ENCODE measurements at regions not wholly inside any gene's neighbourhood (a gene's known extent, or its start where the extent isn't known, plus 50 kb on each side); places are given as distances from the start of the nearest gene placed in this dataset.

DNA sequence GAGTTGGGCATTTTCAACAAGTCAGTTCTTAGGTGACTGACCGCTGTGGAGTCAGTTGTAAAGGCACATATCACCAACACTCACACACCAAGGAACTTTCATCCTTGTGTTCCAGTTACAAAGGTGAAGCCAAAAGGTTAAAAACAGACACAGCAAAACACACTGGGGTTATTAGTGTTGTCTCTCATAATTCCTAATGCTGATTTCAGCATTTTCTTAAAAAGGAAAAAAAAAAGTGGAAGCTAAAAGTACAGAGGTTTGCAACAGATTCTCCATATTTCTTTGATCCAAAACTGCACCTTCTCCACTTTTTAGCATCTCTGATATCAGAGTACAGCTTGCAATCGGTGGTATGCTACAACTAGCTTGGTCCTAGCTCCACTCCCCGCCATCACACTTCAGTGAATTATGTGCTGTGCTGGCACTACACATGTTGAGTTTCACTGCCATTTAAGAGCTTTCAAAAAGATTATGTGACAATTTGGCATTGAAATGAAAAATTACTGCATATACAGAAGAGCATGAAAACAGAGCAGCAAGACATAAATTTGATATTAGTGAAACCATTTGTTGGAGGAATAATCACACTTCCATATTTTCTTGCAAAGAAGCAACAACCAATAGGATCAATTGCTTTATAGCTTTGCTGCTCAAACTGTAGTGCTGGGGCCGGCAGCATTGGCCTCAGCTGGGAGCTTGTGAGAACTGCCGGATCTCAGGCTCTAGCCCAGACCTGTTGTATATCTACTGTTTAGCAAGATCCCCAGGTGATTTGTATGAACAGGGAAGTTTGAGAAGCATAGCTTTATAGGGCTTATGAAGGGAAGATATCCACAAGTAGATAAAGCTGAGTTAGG is 62.3 kb upstream of the DAPL1 start:
- no peak for TF ChIP-seq EZH2 (IDR thresholded peaks at IDR 0.05)
- TF ChIP-seq POLR2AphosphoS5 (IDR thresholded peaks at IDR 0.05; ENCODE audit: borderline replicate concordance, low read depth, low read length): no peak
- TF ChIP-seq FOXP2 (optimal IDR thresholded peaks at IDR 0.05; ENCODE audit: control extremely low read depth, extremely low read length, insufficient read depth): no peak
- no peak for DNase-seq (ENCODE audit: low read depth, low spot score)
- no peak overlapping the region for H3K4me3 ChIP-seq
- no peaks in the 10 kb centered on the region for H3K9me3 ChIP-seq (ENCODE audit: low read depth, low read length)
- no peak overlapping the region for H3K9ac ChIP-seq (ENCODE audit: insufficient read length)
- no peaks in the 10 kb centered on the region for H3K36me3 ChIP-seq (ENCODE audit: insufficient read depth, low read length)
- no peak overlapping the region for H3K27ac ChIP-seq

DNA sequence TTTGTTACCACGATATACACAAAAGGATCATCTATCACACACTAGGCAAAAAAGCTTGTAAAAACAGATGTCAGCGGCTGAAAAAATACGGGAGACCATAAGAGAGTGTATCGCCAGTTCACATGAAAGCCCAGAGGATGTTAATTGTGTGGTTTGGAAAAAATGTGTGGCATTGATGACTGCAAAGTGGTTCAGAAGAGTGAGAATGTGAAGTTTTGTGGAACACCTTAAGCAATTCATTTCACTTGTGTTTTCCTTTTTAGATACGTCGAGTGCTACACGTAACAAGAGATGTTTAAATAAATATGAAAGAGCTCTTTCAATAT is 61.7 kb upstream of the DAPL1 start:
- no peak for DNase-seq (ENCODE audit: low read depth, low spot score)
- Histone ChIP-seq H3K4me3 (no peak overlapping the region), H3K9ac (ENCODE audit: insufficient read length) (no peak overlapping the region), H3K9me3 (ENCODE audit: low read depth, low read length) (no peaks in the 10 kb centered on the region), H3K27ac (no peak overlapping the region), H3K36me3 (ENCODE audit: insufficient read depth, low read length) (no peaks in the 10 kb centered on the region)
- TF ChIP-seq FOXP2 (optimal IDR thresholded peaks at IDR 0.05; ENCODE audit: control extremely low read depth, extremely low read length, insufficient read depth) (no peak), POLR2AphosphoS5 (IDR thresholded peaks at IDR 0.05; ENCODE audit: borderline replicate concordance, low read depth, low read length) (no peak), EZH2 (IDR thresholded peaks at IDR 0.05) (no peak)

GRCh38 chr2:158734442-158734841 is 60.7 kb upstream of the DAPL1 start:
- no peak for DNase-seq (ENCODE audit: low read depth, low spot score)
- Histone ChIP-seq H3K9me3 (ENCODE audit: low read depth, low read length) (no peaks in the 10 kb centered on the region), H3K9ac (ENCODE audit: insufficient read length) (no peak overlapping the region), H3K27ac (no peak overlapping the region), H3K36me3 (ENCODE audit: insufficient read depth, low read length) (no peaks in the 10 kb centered on the region), H3K4me3 (no peak overlapping the region)
- TF ChIP-seq FOXP2 (optimal IDR thresholded peaks at IDR 0.05; ENCODE audit: control extremely low read depth, extremely low read length, insufficient read depth) (no peak), POLR2AphosphoS5 (IDR thresholded peaks at IDR 0.05; ENCODE audit: borderline replicate concordance, low read depth, low read length) (no peak), EZH2 (IDR thresholded peaks at IDR 0.05) (no peak)

DNA sequence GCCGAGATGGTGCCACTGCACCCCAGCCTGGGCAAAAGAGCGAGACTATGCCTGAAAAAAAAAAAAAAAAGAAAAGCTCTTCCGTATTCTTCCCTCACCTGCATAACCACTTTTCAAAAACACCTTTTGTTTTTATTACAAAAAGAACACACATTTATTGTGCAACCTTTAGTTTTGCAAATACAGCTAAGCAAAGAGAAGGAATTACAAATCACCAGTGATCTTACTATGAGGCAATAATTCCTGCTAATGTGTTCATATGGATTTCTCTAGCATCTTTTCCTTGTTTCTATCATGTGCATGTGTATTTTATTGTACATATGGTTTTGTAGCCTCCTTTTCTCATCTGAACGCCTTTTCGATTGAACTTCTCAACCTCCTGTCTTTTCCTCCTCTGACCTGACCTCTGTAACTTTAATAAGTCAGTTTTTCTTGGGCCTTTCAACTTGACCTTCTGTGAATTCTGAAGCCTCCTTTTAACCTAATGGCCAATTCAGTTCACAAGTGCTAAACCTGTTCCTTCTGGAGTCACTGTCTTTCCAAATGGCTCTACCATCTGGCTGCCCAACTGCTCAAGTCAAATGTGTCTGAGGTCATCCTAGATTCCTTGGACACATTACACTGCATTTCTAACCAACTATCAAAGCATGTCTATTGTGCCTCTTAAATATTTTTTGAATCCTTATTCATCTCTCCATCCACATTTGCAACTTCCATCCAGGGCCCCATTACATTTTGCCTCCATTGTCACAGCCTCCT is 59.1 kb upstream of the DAPL1 start:
- H3K27ac ChIP-seq: no peak overlapping the region
- H3K9ac ChIP-seq (ENCODE audit: insufficient read length): no peak overlapping the region
- H3K36me3 ChIP-seq (ENCODE audit: insufficient read depth, low read length): no peaks in the 10 kb centered on the region
- no peak for TF ChIP-seq FOXP2 (optimal IDR thresholded peaks at IDR 0.05; ENCODE audit: control extremely low read depth, extremely low read length, insufficient read depth)
- no peak for TF ChIP-seq POLR2AphosphoS5 (IDR thresholded peaks at IDR 0.05; ENCODE audit: borderline replicate concordance, low read depth, low read length)
- TF ChIP-seq EZH2 (IDR thresholded peaks at IDR 0.05): no peak
- no peaks in the 10 kb centered on the region for H3K9me3 ChIP-seq (ENCODE audit: low read depth, low read length)
- no peak for DNase-seq (ENCODE audit: low read depth, low spot score)
- no peak overlapping the region for H3K4me3 ChIP-seq

GRCh38 chr2:158738363-158738762 is 56.8 kb upstream of the DAPL1 start:
- no peak overlapping the region for H3K4me3 ChIP-seq
- H3K27ac ChIP-seq: no peak overlapping the region
- H3K36me3 ChIP-seq (ENCODE audit: insufficient read depth, low read length): no peaks in the 10 kb centered on the region
- no peak overlapping the region for H3K9ac ChIP-seq (ENCODE audit: insufficient read length)
- no peaks in the 10 kb centered on the region for H3K9me3 ChIP-seq (ENCODE audit: low read depth, low read length)
- no peak for DNase-seq (ENCODE audit: low read depth, low spot score)
- TF ChIP-seq POLR2AphosphoS5 (IDR thresholded peaks at IDR 0.05; ENCODE audit: borderline replicate concordance, low read depth, low read length) (no peak), FOXP2 (optimal IDR thresholded peaks at IDR 0.05; ENCODE audit: control extremely low read depth, extremely low read length, insufficient read depth) (no peak), EZH2 (IDR thresholded peaks at IDR 0.05) (no peak)

GRCh38 chr2:158740127-158740526 is 55.0 kb upstream of the DAPL1 start:
- no peaks in the 10 kb centered on the region for H3K36me3 ChIP-seq (ENCODE audit: insufficient read depth, low read length)
- no peak for TF ChIP-seq POLR2AphosphoS5 (IDR thresholded peaks at IDR 0.05; ENCODE audit: borderline replicate concordance, low read depth, low read length)
- TF ChIP-seq FOXP2 (optimal IDR thresholded peaks at IDR 0.05; ENCODE audit: control extremely low read depth, extremely low read length, insufficient read depth): no peak
- TF ChIP-seq EZH2 (IDR thresholded peaks at IDR 0.05): no peak
- no peak for DNase-seq (ENCODE audit: low read depth, low spot score)
- H3K27ac ChIP-seq: no peak overlapping the region
- no peaks in the 10 kb centered on the region for H3K9me3 ChIP-seq (ENCODE audit: low read depth, low read length)
- H3K4me3 ChIP-seq: no peak overlapping the region
- no peak overlapping the region for H3K9ac ChIP-seq (ENCODE audit: insufficient read length)

DNA sequence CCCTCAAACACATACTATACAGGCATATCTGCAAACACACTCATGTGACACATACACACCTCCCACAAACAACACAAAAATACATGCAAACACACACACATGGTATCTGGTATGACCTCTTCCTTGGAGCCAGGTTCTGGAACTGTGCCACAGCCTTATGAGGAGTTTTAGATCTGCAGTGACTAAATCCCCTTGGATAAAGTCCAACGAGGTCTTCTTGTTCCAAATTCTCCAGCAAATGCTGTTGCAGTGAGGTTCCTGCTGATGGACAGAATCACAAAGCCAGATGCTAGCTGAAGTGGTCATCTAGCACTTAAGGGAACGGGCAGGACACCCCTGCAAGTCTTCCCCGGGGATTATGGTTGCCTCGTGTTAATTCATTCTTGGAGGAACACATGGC is 54.5 kb upstream of the DAPL1 start:
- no peak for DNase-seq (ENCODE audit: low read depth, low spot score)

DNA sequence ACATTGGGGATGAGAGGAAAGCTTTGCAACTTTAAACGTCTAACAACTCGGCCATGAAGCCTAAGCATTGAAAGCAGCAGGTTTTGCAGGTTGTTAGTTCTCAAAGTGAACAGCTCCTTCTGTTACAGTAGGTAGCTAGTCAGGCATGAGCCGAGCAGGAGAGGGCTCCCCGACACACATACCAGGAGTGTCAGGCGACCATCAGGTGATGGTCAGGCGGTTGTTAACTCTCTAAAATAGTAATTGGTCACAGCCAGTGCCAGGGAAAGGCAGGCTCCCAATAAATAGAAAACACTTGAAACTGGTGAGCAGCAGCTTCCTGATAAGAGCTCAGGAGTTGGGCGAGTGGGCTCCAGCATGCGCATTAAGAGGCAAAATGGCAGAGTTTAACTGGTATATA is 53.5 kb upstream of the DAPL1 start:
- Histone ChIP-seq H3K27ac (no peak overlapping the region), H3K36me3 (ENCODE audit: insufficient read depth, low read length) (no peaks in the 10 kb centered on the region), H3K4me3 (no peak overlapping the region), H3K9ac (ENCODE audit: insufficient read length) (no peak overlapping the region), H3K9me3 (ENCODE audit: low read depth, low read length) (no peaks in the 10 kb centered on the region)
- no peak for DNase-seq (ENCODE audit: low read depth, low spot score)
- TF ChIP-seq POLR2AphosphoS5 (IDR thresholded peaks at IDR 0.05; ENCODE audit: borderline replicate concordance, low read depth, low read length) (no peak), FOXP2 (optimal IDR thresholded peaks at IDR 0.05; ENCODE audit: control extremely low read depth, extremely low read length, insufficient read depth) (no peak), EZH2 (IDR thresholded peaks at IDR 0.05) (no peak)

More for the DNA sequence above, 54.5 kb upstream of the DAPL1 start:
- no peak overlapping the region for H3K27ac ChIP-seq
- TF ChIP-seq FOXP2 (optimal IDR thresholded peaks at IDR 0.05; ENCODE audit: control extremely low read depth, extremely low read length, insufficient read depth): no peak
- TF ChIP-seq EZH2 (IDR thresholded peaks at IDR 0.05): no peak
- TF ChIP-seq POLR2AphosphoS5 (IDR thresholded peaks at IDR 0.05; ENCODE audit: borderline replicate concordance, low read depth, low read length): no peak
- no peak overlapping the region for H3K9ac ChIP-seq (ENCODE audit: insufficient read length)
- H3K36me3 ChIP-seq (ENCODE audit: insufficient read depth, low read length): no peaks in the 10 kb centered on the region
- H3K9me3 ChIP-seq (ENCODE audit: low read depth, low read length): no peaks in the 10 kb centered on the region
- no peak overlapping the region for H3K4me3 ChIP-seq
